Lower leg skin (tissue), 4 donors: ENCODE measurements at regions not wholly inside any gene's neighbourhood (a gene's known extent, or its start where the extent isn't known, plus 50 kb on each side); places are given as distances from the start of the nearest gene placed in this dataset.

Experiments
- DNase-seq, 2 donors: peaks; one replicate each; pipeline ENCODE4 v3.0.0-alpha.2; 2019; ENCODE audit warnings: low spot score in 2 of 2
- H3K4me3 ChIP-seq: fragments of 200-600 bp; sonication (generic); 2 replicates; pipeline ENCODE4 v1.5.1; 2017; ENCODE audit warnings: mild to moderate bottlenecking, low read depth; ENCODE audit not compliant: poor library complexity, severe bottlenecking
- POLR2A ChIP-seq, 2 donors: fragments of 450-650 bp; IDR thresholded peaks; one replicate each; pipeline ENCODE4 v1.6.1; 2016 to 2017; ENCODE audit warnings: antibody characterized with exemption in 2 of 2, mild to moderate bottlenecking in 1 of 2, moderate library complexity in 1 of 2
- WGBS, 2 donors: methylation state at CpG; one replicate each; pipeline ENCODE4 v1.1.5; 2018; 5-methylcytosine and 5-hydroxymethylcytosine counted together
- intact Hi-C: fragments of 100-400 bp; cut with DNase I; formaldehyde crosslinking; loops from one replicate; pipeline ENCODE4 v1.15.0; 2023; ENCODE audit warnings: low total_unique reads
- TF ChIP-seq, protein P1 (sequence below), 3 donors: fragments of 450-650 bp; IDR thresholded peaks; one replicate each; pipeline ENCODE4 v1.5.1; 2016; ENCODE audit warnings: antibody characterized with exemption in 3 of 3, mild to moderate bottlenecking in 3 of 3, moderate library complexity in 2 of 3

- no peak for TF ChIP-seq POLR2A (IDR thresholded peaks at IDR 0.05)
- TF ChIP-seq, protein P1, sequence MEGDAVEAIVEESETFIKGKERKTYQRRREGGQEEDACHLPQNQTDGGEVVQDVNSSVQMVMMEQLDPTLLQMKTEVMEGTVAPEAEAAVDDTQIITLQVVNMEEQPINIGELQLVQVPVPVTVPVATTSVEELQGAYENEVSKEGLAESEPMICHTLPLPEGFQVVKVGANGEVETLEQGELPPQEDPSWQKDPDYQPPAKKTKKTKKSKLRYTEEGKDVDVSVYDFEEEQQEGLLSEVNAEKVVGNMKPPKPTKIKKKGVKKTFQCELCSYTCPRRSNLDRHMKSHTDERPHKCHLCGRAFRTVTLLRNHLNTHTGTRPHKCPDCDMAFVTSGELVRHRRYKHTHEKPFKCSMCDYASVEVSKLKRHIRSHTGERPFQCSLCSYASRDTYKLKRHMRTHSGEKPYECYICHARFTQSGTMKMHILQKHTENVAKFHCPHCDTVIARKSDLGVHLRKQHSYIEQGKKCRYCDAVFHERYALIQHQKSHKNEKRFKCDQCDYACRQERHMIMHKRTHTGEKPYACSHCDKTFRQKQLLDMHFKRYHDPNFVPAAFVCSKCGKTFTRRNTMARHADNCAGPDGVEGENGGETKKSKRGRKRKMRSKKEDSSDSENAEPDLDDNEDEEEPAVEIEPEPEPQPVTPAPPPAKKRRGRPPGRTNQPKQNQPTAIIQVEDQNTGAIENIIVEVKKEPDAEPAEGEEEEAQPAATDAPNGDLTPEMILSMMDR (IDR thresholded peaks at IDR 0.05) = no peak
- intact Hi-C loops = no loop called here
- no peak for DNase-seq
- 67 to 69% methylated on average over 2 of the region's 2 CpGs for WGBS, 2 donors
- no peak overlapping the region for H3K4me3 ChIP-seq
Measured at GRCh38 chr14:29030121-29030520, 263.5 kb downstream of the FOXG1 start.

DNA sequence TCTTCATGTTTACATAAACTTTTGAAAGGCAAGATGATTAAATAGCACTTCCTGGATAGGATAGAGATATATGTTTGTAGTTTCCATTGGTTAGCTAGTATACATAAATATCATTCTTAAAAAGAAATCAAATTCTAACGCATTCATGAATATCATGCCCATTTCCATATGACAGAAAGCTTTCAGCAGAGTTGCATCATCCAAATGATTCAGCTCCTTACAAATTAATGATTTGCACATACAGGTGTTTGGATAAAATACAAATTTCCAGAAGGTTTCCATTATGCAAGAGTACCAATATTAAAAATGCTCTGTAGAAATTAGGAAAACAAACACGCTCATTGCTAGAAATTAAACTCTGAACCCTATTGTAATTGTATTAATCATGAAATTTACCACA is 264.4 kb downstream of the FOXG1 start:
- TF ChIP-seq POLR2A (IDR thresholded peaks at IDR 0.05) = no peak
- TF ChIP-seq, protein P1 (IDR thresholded peaks at IDR 0.05) = no peak
- WGBS, 2 donors = 65 to 82% methylated on average over 2 of the region's 2 CpGs
- no peak overlapping the region for H3K4me3 ChIP-seq
- no peak for DNase-seq
- intact Hi-C loops = no loop called here

DNA sequence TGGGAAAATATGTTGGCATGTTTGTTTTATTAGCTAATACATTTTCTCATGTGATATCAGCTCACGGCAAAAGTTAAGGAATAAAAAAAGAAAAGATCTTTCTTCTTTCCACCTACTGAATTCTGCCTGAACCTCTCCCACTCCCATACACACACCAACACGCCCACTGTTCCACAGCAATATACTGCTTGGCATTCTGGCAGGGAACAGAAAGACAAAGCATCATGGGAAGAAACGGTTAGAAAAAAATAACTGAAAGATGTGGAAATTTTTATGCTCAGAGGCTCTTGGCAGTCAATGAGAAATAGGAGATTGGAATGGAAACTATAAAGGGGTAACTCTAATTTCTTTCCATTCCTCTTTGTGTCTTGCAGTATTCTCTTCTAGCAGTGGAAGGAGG is 268.5 kb downstream of the FOXG1 start:
- no peak for DNase-seq
- 54 to 62% methylated on average over 3 of the region's 3 CpGs for WGBS, 2 donors
- H3K4me3 ChIP-seq = no peak overlapping the region
- TF ChIP-seq, protein P1 (IDR thresholded peaks at IDR 0.05) = no peak
- no peak for TF ChIP-seq POLR2A (IDR thresholded peaks at IDR 0.05)
- intact Hi-C loops = loop anchor here (1.0 kb wide), 1 partner anchor 27 kb away; no protein-coding TSS in a partner anchor

DNA sequence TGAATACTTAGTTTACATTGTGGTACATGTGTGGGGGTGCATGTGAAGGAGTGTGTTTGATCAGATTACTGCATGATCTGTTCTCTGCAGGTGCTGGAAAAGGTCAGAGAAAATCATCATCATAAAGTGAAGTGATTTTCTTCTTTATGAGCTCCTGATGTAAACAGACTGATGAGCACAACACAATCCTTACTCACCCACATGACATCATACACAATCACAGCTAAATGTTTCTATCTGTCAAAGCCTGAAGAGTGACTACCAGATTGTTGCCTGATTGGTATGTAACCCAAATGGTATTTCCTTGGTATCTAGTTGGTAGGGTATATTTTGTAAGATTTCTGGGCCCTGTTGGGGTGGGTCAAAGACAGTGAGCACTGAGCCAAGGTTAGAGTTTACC is 270.8 kb downstream of the FOXG1 start:
- no peak overlapping the region for H3K4me3 ChIP-seq
- TF ChIP-seq, protein P1 (IDR thresholded peaks at IDR 0.05) = no peak
- TF ChIP-seq POLR2A (IDR thresholded peaks at IDR 0.05) = no peak
- intact Hi-C loops = no loop called here
- no peak for DNase-seq

DNA sequence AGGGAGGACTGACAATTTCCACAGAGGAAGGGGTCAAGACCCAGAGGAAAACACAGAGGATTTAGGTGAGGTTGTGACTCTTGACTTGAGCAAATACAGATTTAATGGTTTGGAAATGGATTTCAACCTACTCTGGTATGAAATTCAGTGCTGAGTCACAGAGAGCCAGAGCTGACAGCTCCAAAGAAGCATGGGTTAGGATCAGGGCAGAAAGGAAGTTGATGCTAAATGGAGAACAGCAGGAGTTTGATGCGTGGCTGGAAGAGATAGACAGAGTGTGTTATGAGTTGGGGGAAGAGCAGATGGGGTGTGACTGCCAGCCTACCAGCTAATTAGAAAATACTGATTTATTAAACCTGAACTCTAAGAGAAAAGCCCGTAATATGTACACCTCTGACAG is 272.6 kb downstream of the FOXG1 start:
- TF ChIP-seq POLR2A (IDR thresholded peaks at IDR 0.05) = no peak
- TF ChIP-seq, protein P1 (IDR thresholded peaks at IDR 0.05) = no peak
- no peak overlapping the region for H3K4me3 ChIP-seq
- WGBS, 2 donors = 55 to 58% methylated on average over 2 of the region's 2 CpGs
- intact Hi-C loops = no loop called here
- no peak for DNase-seq

- 68 to 76% methylated on average over 2 of the region's 2 CpGs for WGBS, 2 donors
- no peak for TF ChIP-seq POLR2A (IDR thresholded peaks at IDR 0.05)
- TF ChIP-seq, protein P1 (IDR thresholded peaks at IDR 0.05) = no peak
- intact Hi-C loops = no loop called here
Measured at GRCh38 chr14:29042551-29042950, 276.0 kb downstream of the FOXG1 start.

More at GRCh38 chr14:29042551-29042950, 276.0 kb downstream of the FOXG1 start:
- DNase-seq = no peak
- H3K4me3 ChIP-seq = no peak overlapping the region
